Dedifferentiated amniotic fluid mesenchymal stem cell (primary cell): ENCODE measurements at regions not wholly inside any gene's neighbourhood (a gene's known extent, or its start where the extent isn't known, plus 50 kb on each side); places are given as distances from the start of the nearest gene placed in this dataset.

Experiments
- DNase-seq: peaks from one replicate; pipeline ENCODE4 v3.0.0-alpha.2; 2016; ENCODE audit errors: extremely low spot score

GRCh38 chr9:86659413-86660046 is 287.8 kb downstream of the GAS1 start:
- no peak for DNase-seq

GRCh38 chr9:86655147-86655546 is 292.2 kb downstream of the GAS1 start:
- no peak for DNase-seq

GRCh38 chr9:86653466-86653865 is 293.8 kb downstream of the GAS1 start:
- DNase-seq: no peak

GRCh38 chr9:86652736-86653135 is 294.6 kb downstream of the GAS1 start:
- no peak for DNase-seq

GRCh38 chr9:86649913-86650312 is 295.7 kb upstream of the TUT7 start:
- no peak for DNase-seq

- no peak for DNase-seq
Measured at GRCh38 chr9:86648828-86649170, 294.6 kb upstream of the TUT7 start.

- no peak for DNase-seq
Measured at GRCh38 chr9:86648156-86648827, 294.1 kb upstream of the TUT7 start.

GRCh38 chr9:86645303-86645702 is 291.1 kb upstream of the TUT7 start:
- DNase-seq: no peak

GRCh38 chr9:86644675-86645034 is 290.4 kb upstream of the TUT7 start:
- no peak for DNase-seq

- no peak for DNase-seq
Measured at GRCh38 chr9:86643946-86644674, 289.9 kb upstream of the TUT7 start.

- DNase-seq: no peak
Measured at GRCh38 chr9:86642721-86643120, 288.5 kb upstream of the TUT7 start.

GRCh38 chr9:86641970-86642369 is 287.8 kb upstream of the TUT7 start:
- DNase-seq: no peak

- no peak for DNase-seq
Measured at GRCh38 chr9:86639899-86640379, 285.7 kb upstream of the TUT7 start.

GRCh38 chr9:86639287-86639686 is 285.1 kb upstream of the TUT7 start:
- no peak for DNase-seq

GRCh38 chr9:86638109-86638508 is 283.9 kb upstream of the TUT7 start:
- no peak for DNase-seq

- no peak for DNase-seq
Measured at GRCh38 chr9:86637515-86637914, 283.3 kb upstream of the TUT7 start.

- no peak for DNase-seq
Measured at GRCh38 chr9:86636519-86636918, 282.3 kb upstream of the TUT7 start.

- DNase-seq: no peak
Measured at GRCh38 chr9:86636038-86636437, 281.8 kb upstream of the TUT7 start.

- no peak for DNase-seq
Measured at GRCh38 chr9:86634501-86634900, 280.3 kb upstream of the TUT7 start.

GRCh38 chr9:86633945-86634344 is 279.7 kb upstream of the TUT7 start:
- no peak for DNase-seq

GRCh38 chr9:86632537-86632936 is 278.3 kb upstream of the TUT7 start:
- no peak for DNase-seq

- DNase-seq: no peak
Measured at GRCh38 chr9:86629530-86629929, 275.3 kb upstream of the TUT7 start.

- no peak for DNase-seq
Measured at GRCh38 chr9:86626802-86627201, 272.6 kb upstream of the TUT7 start.
